Gastroesophageal sphincter (tissue), 4 donors: ENCODE measurements at regions not wholly inside any gene's neighbourhood (a gene's known extent, or its start where the extent isn't known, plus 50 kb on each side); places are given as distances from the start of the nearest gene placed in this dataset.

Experiments
- ATAC-seq: fragments of 150-250 bp; one replicate; pipeline ENCODE4 v1.9.1; 2016; ENCODE audit warnings: mild to moderate bottlenecking, moderate library complexity
- H3K27ac ChIP-seq, 4 donors: fragments of 200-600 bp; sonication (generic) in 3 of 4; 1 replicate in 3 of 4; 2 replicates in 1 of 4; pipeline ENCODE4 v1.5.1; 2016 to 2019
- H3K27me3 ChIP-seq: fragments of 200-600 bp; sonication (generic); one replicate; pipeline ENCODE4 v1.5.1; 2019
- H3K36me3 ChIP-seq, 2 donors: fragments of 200-600 bp; sonication (generic); one replicate each; pipeline ENCODE4 v1.5.1; 2019; ENCODE audit warnings: control low read depth in 1 of 2
- H3K4me1 ChIP-seq, 3 donors: fragments of 200-600 bp; sonication (generic); 1 replicate in 2 of 3; 2 replicates in 1 of 3; pipeline ENCODE4 v1.5.1; 2016 to 2019; ENCODE audit warnings: control low read depth in 2 of 3
- H3K4me3 ChIP-seq, 2 donors: fragments of 200-600 bp; sonication (generic); one replicate each; pipeline ENCODE4 v1.5.1; 2019; ENCODE audit warnings: mild to moderate bottlenecking in 1 of 2, moderate library complexity in 1 of 2
- H3K9me3 ChIP-seq, 3 donors: fragments of 200-600 bp; sonication (generic); one replicate each; pipeline ENCODE4 v1.5.1; 2017 to 2019; ENCODE audit warnings: control low read depth in 2 of 3
- CTCF ChIP-seq, 4 experiments: fragments of 200-600 bp in 2 of 4; fragments of 450-650 bp in 2 of 4; sonication (generic) in 1 of 4; IDR thresholded peaks; one replicate each; pipeline ENCODE4 v1.5.1; 2017 to 2019; ENCODE audit warnings: antibody characterized with exemption in 4 of 4, mild to moderate bottlenecking in 2 of 4, moderate library complexity in 2 of 4
- EP300 ChIP-seq: sonication (generic); formaldehyde crosslinking; IDR thresholded peaks from one replicate; pipeline ENCODE4 v1.6.1; 2017; ENCODE audit warnings: antibody characterized with exemption, mild to moderate bottlenecking
- POLR2A ChIP-seq, 2 donors: fragments of 450-650 bp; IDR thresholded peaks; one replicate each; pipeline ENCODE4 v1.6.1; 2017; ENCODE audit warnings: antibody characterized with exemption in 2 of 2, mild to moderate bottlenecking in 2 of 2, moderate library complexity in 1 of 2
- POLR2AphosphoS5 ChIP-seq: sonication (generic); formaldehyde crosslinking; IDR thresholded peaks from one replicate; pipeline ENCODE4 v1.6.1; 2017; ENCODE audit warnings: antibody characterized with exemption
- WGBS, 2 donors: methylation state at CpG; one replicate each; pipeline ENCODE4 v1.1.5; 2018; ENCODE audit warnings: low coverage in 1 of 2; 5-methylcytosine and 5-hydroxymethylcytosine counted together

GRCh38 chr10:52532650-52533290, 218.7 kb downstream of the DKK1 start:
- Histone ChIP-seq H3K36me3 (no peaks in the 10 kb centered on the region), H3K4me3 (no peak overlapping the region), H3K9me3 (no peaks in the 10 kb centered on the region), H3K4me1 (no peaks in the 10 kb centered on the region), H3K27ac (no peak overlapping the region), H3K27me3 (no peaks in the 10 kb centered on the region)
- no peak for TF ChIP-seq CTCF (IDR thresholded peaks at IDR 0.05)
- TF ChIP-seq EP300, result no peak
- no peak for TF ChIP-seq POLR2AphosphoS5
- TF ChIP-seq POLR2A (IDR thresholded peaks at IDR 0.05), result no peak
- ATAC-seq, result no peak

- Histone ChIP-seq H3K9me3 (no peaks in the 10 kb centered on the region), H3K4me3 (no peak overlapping the region), H3K4me1 (no peaks in the 10 kb centered on the region), H3K36me3 (no peaks in the 10 kb centered on the region), H3K27ac (no peak overlapping the region), H3K27me3 (no peaks in the 10 kb centered on the region)
- TF ChIP-seq CTCF (IDR thresholded peaks at IDR 0.05) (no peak), POLR2AphosphoS5 (no peak), EP300 (no peak), POLR2A (IDR thresholded peaks at IDR 0.05) (no peak)
- no peak for ATAC-seq
These were observed 219.9 kb downstream of the DKK1 start for GRCh38 chr10:52533986-52534385.

GRCh38 chr10:52539463-52539862, 225.4 kb downstream of the DKK1 start:
- Histone ChIP-seq H3K27me3 (no peaks in the 10 kb centered on the region), H3K4me1 (no peaks in the 10 kb centered on the region), H3K36me3 (no peaks in the 10 kb centered on the region), H3K4me3 (no peak overlapping the region), H3K9me3 (no peaks in the 10 kb centered on the region), H3K27ac (no peak overlapping the region)
- ATAC-seq, result no peak
- no peak for TF ChIP-seq EP300
- TF ChIP-seq CTCF (IDR thresholded peaks at IDR 0.05), result no peak
- no peak for TF ChIP-seq POLR2AphosphoS5
- TF ChIP-seq POLR2A (IDR thresholded peaks at IDR 0.05), result no peak
- 33 to 40% methylated on average over 1 of the region's 2 CpGs for WGBS, 2 donors

- TF ChIP-seq CTCF (IDR thresholded peaks at IDR 0.05) (no peak), EP300 (no peak), POLR2AphosphoS5 (no peak), POLR2A (IDR thresholded peaks at IDR 0.05) (no peak)
- Histone ChIP-seq H3K36me3 (no peaks in the 10 kb centered on the region), H3K27ac (no peak overlapping the region), H3K4me1 (no peaks in the 10 kb centered on the region), H3K27me3 (no peaks in the 10 kb centered on the region), H3K9me3 (no peaks in the 10 kb centered on the region), H3K4me3 (no peak overlapping the region)
- no peak for ATAC-seq
- 0 to 16% methylated on average over 1 to 2 of the region's 2 CpGs for WGBS, 2 donors
These were observed 226.5 kb downstream of the DKK1 start for GRCh38 chr10:52540479-52540984.

GRCh38 chr10:52541006-52541473, 227.0 kb downstream of the DKK1 start:
- TF ChIP-seq POLR2AphosphoS5, result no peak
- TF ChIP-seq CTCF (IDR thresholded peaks at IDR 0.05), result no peak
- no peak for TF ChIP-seq POLR2A (IDR thresholded peaks at IDR 0.05)
- TF ChIP-seq EP300, result no peak

More at GRCh38 chr10:52541006-52541473, 227.0 kb downstream of the DKK1 start:
- no peak overlapping the region for H3K4me3 ChIP-seq
- no peaks in the 10 kb centered on the region for H3K4me1 ChIP-seq
- no peaks in the 10 kb centered on the region for H3K27me3 ChIP-seq
- no peaks in the 10 kb centered on the region for H3K36me3 ChIP-seq
- 4 to 13% methylated on average over 2 of the region's 2 CpGs for WGBS, 2 donors
- H3K27ac ChIP-seq, result no peak overlapping the region
- no peaks in the 10 kb centered on the region for H3K9me3 ChIP-seq
- ATAC-seq, result no peak
